ENCODE measurements at regions not wholly inside any gene's neighbourhood (a gene's known extent, or its start where the extent isn't known, plus 50 kb on each side); places are given as distances from the start of the nearest gene placed in this dataset.

DNA sequence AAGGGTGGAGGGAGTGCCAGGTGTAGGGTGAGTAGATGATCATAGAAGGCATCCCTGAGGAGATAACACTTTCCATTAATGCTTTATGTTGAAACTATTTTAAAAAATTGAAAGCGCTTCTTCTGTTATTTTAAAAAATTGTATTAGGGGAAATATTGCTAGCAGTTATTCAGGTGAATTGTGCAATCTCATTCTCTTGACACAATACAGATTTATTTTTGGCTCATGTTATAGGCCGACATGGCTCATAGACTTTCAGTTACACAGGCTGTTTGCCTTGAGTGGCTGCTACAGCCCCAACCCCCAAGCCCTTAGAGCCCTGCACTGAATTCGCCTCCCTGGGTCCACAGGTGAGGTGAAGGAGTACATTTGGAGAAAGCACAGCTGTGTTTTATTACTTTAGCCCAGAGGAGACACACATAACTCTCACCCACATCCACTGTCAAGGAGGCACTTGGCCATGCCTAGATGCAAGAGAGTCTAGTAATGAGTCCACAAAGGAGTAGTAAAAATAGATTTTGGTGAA lies 228.2 kb downstream of the RFPL4B start:
- H3K4me3 ChIP-seq (ENCODE audit: low read depth, low read length) = no peak overlapping the region
- no peak for TF ChIP-seq CTCF (IDR thresholded peaks at IDR 0.05; ENCODE audit: low read depth, low read length)
- DNase-seq (ENCODE audit: low read depth) = no peak

GRCh38 chr6:112576423-112576822 lies 229.3 kb downstream of the RFPL4B start:
- no peak for TF ChIP-seq POLR2A (IDR thresholded peaks at IDR 0.05; ENCODE audit: extremely low read depth, insufficient read length)
- no peak for TF ChIP-seq CTCF (IDR thresholded peaks at IDR 0.05; ENCODE audit: low read depth, low read length)
- H3K4me3 ChIP-seq (ENCODE audit: low read depth, low read length) = no peak overlapping the region
- no peak for DNase-seq (ENCODE audit: low read depth)

- no peak for TF ChIP-seq POLR2A (IDR thresholded peaks at IDR 0.05; ENCODE audit: extremely low read depth, insufficient read length)
- no peak for TF ChIP-seq MYC (IDR thresholded peaks at IDR 0.05; ENCODE audit: low read depth, low read length)
- TF ChIP-seq MAX (IDR thresholded peaks at IDR 0.05; ENCODE audit: low read depth, low read length) = no peak
- no peak for TF ChIP-seq CTCF (IDR thresholded peaks at IDR 0.05; ENCODE audit: low read depth, low read length)
- DNase-seq (ENCODE audit: low read depth) = no peak
- no peak overlapping the region for H3K4me3 ChIP-seq (ENCODE audit: low read depth, low read length)
Observed at GRCh38 chr6:112579601-112580000, 232.5 kb downstream of the RFPL4B start.

- no peak overlapping the region for H3K4me3 ChIP-seq (ENCODE audit: low read depth, low read length)
- DNase-seq (ENCODE audit: low read depth) = no peak
- no peak for TF ChIP-seq POLR2A (IDR thresholded peaks at IDR 0.05; ENCODE audit: extremely low read depth, insufficient read length)
- TF ChIP-seq MAX (IDR thresholded peaks at IDR 0.05; ENCODE audit: low read depth, low read length) = no peak
- TF ChIP-seq MYC (IDR thresholded peaks at IDR 0.05; ENCODE audit: low read depth, low read length) = no peak
- TF ChIP-seq CTCF (IDR thresholded peaks at IDR 0.05; ENCODE audit: low read depth, low read length) = no peak
Observed at GRCh38 chr6:112581015-112581414, 233.9 kb downstream of the RFPL4B start.

- DNase-seq (ENCODE audit: low read depth) = no peak
- TF ChIP-seq MAX (IDR thresholded peaks at IDR 0.05; ENCODE audit: low read depth, low read length) (no peak), CTCF (IDR thresholded peaks at IDR 0.05; ENCODE audit: low read depth, low read length) (no peak), POLR2A (IDR thresholded peaks at IDR 0.05; ENCODE audit: extremely low read depth, insufficient read length) (no peak), MYC (IDR thresholded peaks at IDR 0.05; ENCODE audit: low read depth, low read length) (no peak)
- no peak overlapping the region for H3K4me3 ChIP-seq (ENCODE audit: low read depth, low read length)
Observed at GRCh38 chr6:112590326-112590725, 243.2 kb downstream of the RFPL4B start.

- TF ChIP-seq CTCF (IDR thresholded peaks at IDR 0.05; ENCODE audit: low read depth, low read length) = no peak
- TF ChIP-seq MAX (IDR thresholded peaks at IDR 0.05; ENCODE audit: low read depth, low read length) = no peak
- TF ChIP-seq POLR2A (IDR thresholded peaks at IDR 0.05; ENCODE audit: extremely low read depth, insufficient read length) = no peak
- no peak for TF ChIP-seq MYC (IDR thresholded peaks at IDR 0.05; ENCODE audit: low read depth, low read length)
- no peak for DNase-seq (ENCODE audit: low read depth)
Observed at GRCh38 chr6:112591329-112591728, 244.2 kb downstream of the RFPL4B start.

More at GRCh38 chr6:112591329-112591728, 244.2 kb downstream of the RFPL4B start:
- no peak overlapping the region for H3K4me3 ChIP-seq (ENCODE audit: low read depth, low read length)

Data from NB4 (cell line).